ENCODE measurements at regions not wholly inside any gene's neighbourhood (a gene's known extent, or its start where the extent isn't known, plus 50 kb on each side); places are given as distances from the start of the nearest gene placed in this dataset.

GRCh38 chr21:34017039-34017961 is 56.1 kb upstream of the MRPS6 start:
- peaks cover 48% of the 10 kb centered on the region for H3K4me1 ChIP-seq (ENCODE audit: control insufficient read depth, insufficient read depth, low read length)
- H3K9me3 ChIP-seq (replicated peaks; ENCODE audit: control insufficient read depth, insufficient read depth, low read length) = peaks cover 13% of the 10 kb centered on the region
- peak overlapping the region; percentile 93 for H3K27ac ChIP-seq (ENCODE audit: control insufficient read depth, insufficient read depth)
- H3K27me3 ChIP-seq (replicated peaks in 1 of 2; ENCODE audit: control insufficient read depth in 2 of 2, insufficient read depth in 2 of 2, low read length in 1 of 2) = no peaks in the 10 kb centered on the region
- peak; percentile 79 for DNase-seq (ENCODE audit: low read depth, low spot score)
- ChIA-PET RAD21 (ENCODE audit: unreplicated experiment) (interaction anchor here (0.6 to 8.8 kb wide), 13 partner anchors 13 to 331 kb away, joined by 3 to 145 read pairs (median 10); partner anchors contain the start of genes MRPS6 and SLC5A3), SMC1A (ENCODE audit: uncharacterized antibody, unreplicated experiment) (interaction anchor here (0.6 to 9.9 kb wide), 32 partner anchors 9 to 330 kb away, joined by 3 to 193 read pairs (median 4); partner anchors contain the start of genes MRPS6 and SLC5A3), POLR2A (interaction anchor here (0.7 to 6.7 kb wide), 14 partner anchors 13 to 95 kb away, joined by 3 to 57 read pairs (median 3); partner anchors contain the start of genes MRPS6 and SLC5A3), CTCF (interaction anchor here (0.6 to 4.8 kb wide), 14 partner anchors 23 to 586 kb away, joined by 3 to 48 read pairs (median 3); no protein-coding TSS in a partner anchor)
- no peaks in the 10 kb centered on the region for H3K79me2 ChIP-seq (ENCODE audit: control insufficient read depth, insufficient read depth, low read length)
- no peaks in the 10 kb centered on the region for H4K20me1 ChIP-seq (ENCODE audit: control insufficient read depth, insufficient read depth)
- intact Hi-C loops (cut with micrococcal nuclease; ENCODE audit: unreplicated experiment) (no loop called here), in situ Hi-C loops (cut with MboI) (loop anchor here (25.0 kb wide), 1 partner anchor 845 kb away; no protein-coding TSS in a partner anchor)
- ATAC-seq = peak; percentile 46
- H2AFZ ChIP-seq (ENCODE audit: control insufficient read depth, low read depth, low read length) = peak overlapping the region; percentile 8; the same call in 1 of the 2 replicates
- H3K4me3 ChIP-seq = no peak overlapping the region
- no peaks in the 10 kb centered on the region for H3K36me3 ChIP-seq (ENCODE audit: control insufficient read depth in 2 of 2, insufficient read depth in 2 of 2, low read length in 1 of 2)
- no peak for FAIRE-seq
- TSS peak; percentile 79 for BruUV-seq (replicated peaks)
- peak overlapping the region; percentile 13; the same call in 1 of the 2 replicates for H3K9ac ChIP-seq (ENCODE audit: control insufficient read depth, insufficient read depth, low read length)
- H3K4me2 ChIP-seq (ENCODE audit: control insufficient read depth, insufficient read depth) = peak overlapping the region; percentile 53; the same call in 1 of the 2 replicates
- 51% methylated on average over 5 of the region's 5 CpGs for WGBS (ENCODE audit: insufficient coverage, insufficient replicate concordance, low lambda C conversion rate, missing lambda C conversion rate)
- TF ChIP-seq YY1 (IDR thresholded peaks at IDR 0.05; ENCODE audit: low read depth, low read length) (peak; percentile 67), MTA2 (IDR thresholded peaks at IDR 0.05; ENCODE audit: low read depth) (0 out of 2 replicates have a peak, but pooled peaks have one; percentile 36), MEF2B (IDR thresholded peaks at IDR 0.05; ENCODE audit: partially characterized antibody, poor library complexity, severe bottlenecking) (peak; percentile 34), SPI1 (IDR thresholded peaks at IDR 0.05; ENCODE audit: borderline replicate concordance, insufficient read depth, low read depth, low read length) (no peak), CBFB (IDR thresholded peaks at IDR 0.05; ENCODE audit: low read depth) (no peak), EP300 (IDR thresholded peaks at IDR 0.05; ENCODE audit: borderline replicate concordance in 1 of 2, control insufficient read depth in 1 of 2, low read depth in 2 of 2, low read length in 2 of 2) (peak; percentile 11 to 68; a peak in 2 of 4 replicates), ASH2L (IDR thresholded peaks at IDR 0.05; ENCODE audit: borderline replicate concordance, low read depth) (no peak), ZNF687 (IDR thresholded peaks at IDR 0.05) (peak; percentile 65), SMARCA5 (IDR thresholded peaks at IDR 0.05) (peak; percentile 55; the same call in 1 of the 2 replicates), SKIL (IDR thresholded peaks at IDR 0.05; ENCODE audit: low read depth, poor library complexity, severe bottlenecking) (peak; percentile 22), ATF2 (IDR thresholded peaks at IDR 0.05; ENCODE audit: low read length) (peak; percentile 26; the same call in 1 of the 2 replicates)

All from GM12878 (cell line).